K562 (cell line): ENCODE measurements at regions not wholly inside any gene's neighbourhood (a gene's known extent, or its start where the extent isn't known, plus 50 kb on each side); places are given as distances from the start of the nearest gene placed in this dataset.
"Not testable (repeated sequence)": the region's sequence is repeated elsewhere in the genome, so short reads cannot be mapped to it uniquely, and the experiment has no call there.

ENCODE experiments used
- ATAC-seq: fragments of 200-7000 bp; cut with Tn5 transposase; 3 replicates; pipeline ENCODE4 v1.9.1; 2020; ENCODE audit warnings: moderate library complexity
- BruUV-seq: library from RNA; stranded (reverse); fragments of 400-500 nt; replicated peaks from 2 replicates; lab custom pipeline; 2021; lab: Mats Ljungman, UMichigan
- CTCF ChIA-PET: fragments of 300-600 bp; formaldehyde crosslinking; extraction: SDS; loops from one replicate; lab custom pipeline; 2021; ENCODE audit warnings: low intra/inter-chr PET ratio; lab: Yijun Ruan, JAX
- POLR2A ChIA-PET: fragments of 300-600, 350-650 bp; sonication (Branson Sonifier 250); formaldehyde crosslinking; extraction: SDS; loops from one replicate; lab custom pipeline; 2021; ENCODE audit warnings: antibody characterized with exemption, inconsistent platforms; lab: Yijun Ruan, JAX
- DNase-seq, 4 experiments: peaks; one replicate each; pipeline versions ENCODE4 v3.0.0 to v3.0.0-alpha.2; 2011 to 2018; ENCODE audit warnings: low spot score in 3 of 4, mixed read lengths in 3 of 4; ENCODE audit errors: extremely low read depth in 1 of 4
- FAIRE-seq: peaks from 2 replicates; lab custom pipeline; 2011; peaks lifted over from hg19 to GRCh38; lab: Jason Lieb, UNC
- H2AFZ ChIP-seq: 2 replicates; pipeline ENCODE4 v1.6.0; 2011; ENCODE audit warnings: low read depth, low read length, control low read depth, inconsistent platforms
- H3K27ac ChIP-seq: fragments of 200-600 bp; 3 replicates; pipeline ENCODE4 v1.8.0; 2011; ENCODE audit warnings: low read depth, mild to moderate bottlenecking, control low read depth, inconsistent platforms, low read length, moderate library complexity, mixed read lengths; ENCODE audit errors: extremely low read depth
- H3K27me3 ChIP-seq, 2 experiments: fragments of 300-600 bp in 1 of 2; 2 replicates in 1 of 2; 3 replicates in 1 of 2; pipeline versions ENCODE4 v1.6.0 to v1.8.0; 2011; ENCODE audit warnings: inconsistent platforms in 2 of 2, low read length in 2 of 2, mild to moderate bottlenecking in 1 of 2, mixed read lengths in 1 of 2, moderate library complexity in 1 of 2; ENCODE audit not compliant: control insufficient read depth in 2 of 2, insufficient read depth in 2 of 2
- H3K36me3 ChIP-seq: fragments of 300-600 bp; 3 replicates; pipeline ENCODE4 v1.8.0; 2011; ENCODE audit warnings: mild to moderate bottlenecking, low read length, inconsistent platforms; ENCODE audit not compliant: control insufficient read depth, insufficient read depth
- H3K4me1 ChIP-seq, 2 experiments: fragments of 200-600 bp in 1 of 2; replicated peaks in 1 of 2; 2 replicates in 1 of 2; 3 replicates in 1 of 2; pipeline versions ENCODE4 v1.5.1 to v1.8.0; 2011; ENCODE audit warnings: inconsistent platforms in 2 of 2, low read length in 2 of 2, mild to moderate bottlenecking in 1 of 2, mixed read lengths in 1 of 2, moderate library complexity in 1 of 2; ENCODE audit not compliant: control insufficient read depth in 2 of 2, insufficient read depth in 2 of 2
- H3K4me2 ChIP-seq: 2 replicates; pipeline ENCODE4 v1.6.1; 2011; ENCODE audit warnings: low read length, control low read depth, inconsistent platforms, mixed read lengths; ENCODE audit not compliant: insufficient read depth
- H3K4me3 ChIP-seq: fragments of 200-600 bp; sonication (generic), shearing (Covaris generic); 2 replicates; pipeline ENCODE4 v1.5.1; 2016; ENCODE audit warnings: control low read depth, inconsistent platforms
- H3K79me2 ChIP-seq: fragments of 200-600 bp; 3 replicates; pipeline ENCODE4 v1.8.0; 2011; ENCODE audit warnings: low read length, inconsistent platforms; ENCODE audit not compliant: control insufficient read depth, insufficient read depth
- H3K9ac ChIP-seq, 2 experiments: 2 replicates each; pipeline versions ENCODE4 v1.6.0 to v1.6.1; 2011; ENCODE audit warnings: low read depth in 2 of 2, low read length in 2 of 2, control low read depth in 1 of 2, inconsistent platforms in 1 of 2, mild to moderate bottlenecking in 1 of 2, mixed read lengths in 1 of 2; ENCODE audit not compliant: insufficient read depth in 1 of 2
- H3K9me1 ChIP-seq: one replicate; pipeline ENCODE4 v1.6.0; 2011; ENCODE audit warnings: inconsistent platforms, mild to moderate bottlenecking, low read length, moderate library complexity; ENCODE audit not compliant: control insufficient read depth, insufficient read depth
- H3K9me3 ChIP-seq: replicated peaks from 2 replicates; pipeline ENCODE4 v1.5.1; 2011; ENCODE audit warnings: low read depth, low read length, inconsistent platforms; ENCODE audit not compliant: control insufficient read depth, insufficient read depth
- H4K20me1 ChIP-seq: replicated peaks from 2 replicates; pipeline ENCODE4 v1.6.1; 2011; ENCODE audit warnings: low read length, inconsistent platforms, mixed read lengths; ENCODE audit not compliant: control insufficient read depth, insufficient read depth
- ADNP ChIP-seq: fragments of 200-800 bp; sonication (Bioruptor generic); IDR thresholded peaks from 2 replicates; pipeline ENCODE4 v1.6.1; 2016; ENCODE audit warnings: missing genetic modification characterization, missing compliant biosample characterization
- ETV1 ChIP-seq: fragments of 450-650 bp; conservative IDR thresholded peaks from 2 replicates; pipeline ENCODE4 v1.6.1; 2016; ENCODE audit warnings: missing genetic modification characterization, control low read depth, low read depth, missing compliant biosample characterization
- HBP1 ChIP-seq: fragments of 450-650 bp; formaldehyde crosslinking; IDR thresholded peaks from 2 replicates; pipeline ENCODE4 v1.4.0; 2022; ENCODE audit warnings: missing genetic modification characterization
- PCBP1 ChIP-seq: fragments of 200-400 bp; formaldehyde crosslinking; IDR thresholded peaks from 2 replicates; pipeline ENCODE4 v1.6.1; 2018; ENCODE audit warnings: mild to moderate bottlenecking, low read depth, low read length; ENCODE audit not compliant: poor library complexity, severe bottlenecking
- RAD21 ChIP-seq, 2 experiments: fragments of 250-450 bp in 1 of 2; fragments of 450-650 bp in 1 of 2; sonication (Bioruptor Pico) in 1 of 2; formaldehyde crosslinking in 1 of 2; IDR thresholded peaks in 1 of 2; conservative IDR thresholded peaks in 1 of 2; 2 replicates each; pipeline versions ENCODE4 v1.4.0 to v1.8.0; 2020 to 2022; ENCODE audit warnings: mild to moderate bottlenecking in 2 of 2, moderate library complexity in 1 of 2
- RBM14 ChIP-seq: fragments of 200-400 bp; formaldehyde crosslinking; IDR thresholded peaks from 2 replicates; pipeline ENCODE4 v1.6.1; 2018; ENCODE audit warnings: low read depth, mild to moderate bottlenecking, low read length, moderate library complexity, borderline replicate concordance; ENCODE audit not compliant: insufficient read depth
- ZNF316 ChIP-seq: fragments of 450-650 bp; IDR thresholded peaks from 2 replicates; pipeline ENCODE4 v1.6.1; 2016
- ZNF561 ChIP-seq: fragments of 450-650 bp; formaldehyde crosslinking; conservative IDR thresholded peaks from 2 replicates; pipeline ENCODE4 v1.4.0; 2020; ENCODE audit warnings: mild to moderate bottlenecking, moderate library complexity
- WGBS: fragments of 100-300 bp; shearing (Covaris generic); methylation state at CpG from one replicate; pipeline ENCODE4 v1.1.6; 2016; ENCODE audit warnings: low coverage, mixed read lengths; ENCODE audit not compliant: insufficient coverage; ENCODE audit errors: missing lambda C conversion rate; 5-methylcytosine and 5-hydroxymethylcytosine counted together
- in situ Hi-C: fragments of 300-500 bp; cut with MboI; formaldehyde crosslinking; loops from 4 replicates; pipeline ENCODE4 v1.15.0; 2018; ENCODE audit warnings: inconsistent platforms, mixed read lengths
- intact Hi-C: fragments of 100-400 bp; cut with micrococcal nuclease; formaldehyde crosslinking; loops from 2 replicates; pipeline ENCODE4 v1.14.2; 2022
- TF ChIP-seq, protein P1 (sequence below): sonication (generic); formaldehyde crosslinking; IDR thresholded peaks from 2 replicates; pipeline ENCODE4 v1.8.1; 2023; ENCODE audit warnings: mild to moderate bottlenecking, missing genetic modification reagents

DNA sequence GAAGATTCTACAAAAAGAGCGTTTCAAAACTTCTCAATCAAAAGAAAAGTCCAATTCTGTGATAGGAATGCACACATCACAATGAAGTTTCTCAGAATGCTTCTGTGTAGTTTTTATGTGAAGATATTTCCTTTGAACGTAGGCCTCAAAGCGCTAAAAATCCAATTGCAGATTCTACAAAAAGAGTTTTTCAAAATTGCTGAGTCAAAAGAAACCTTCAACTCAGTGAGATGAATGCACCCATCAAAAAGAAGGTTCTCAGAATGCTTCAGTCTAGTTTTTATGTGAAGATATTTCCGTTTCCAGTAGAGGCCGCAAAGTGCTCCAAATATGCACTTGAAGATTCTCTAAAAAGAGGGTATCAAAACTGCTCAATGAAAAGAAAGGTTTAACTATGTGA lies 319.7 kb upstream of the DEFB115 start (continued):
- TF ChIP-seq HBP1 (CRISPR knock-in tag) = no peak
- TF ChIP-seq, protein P1, sequence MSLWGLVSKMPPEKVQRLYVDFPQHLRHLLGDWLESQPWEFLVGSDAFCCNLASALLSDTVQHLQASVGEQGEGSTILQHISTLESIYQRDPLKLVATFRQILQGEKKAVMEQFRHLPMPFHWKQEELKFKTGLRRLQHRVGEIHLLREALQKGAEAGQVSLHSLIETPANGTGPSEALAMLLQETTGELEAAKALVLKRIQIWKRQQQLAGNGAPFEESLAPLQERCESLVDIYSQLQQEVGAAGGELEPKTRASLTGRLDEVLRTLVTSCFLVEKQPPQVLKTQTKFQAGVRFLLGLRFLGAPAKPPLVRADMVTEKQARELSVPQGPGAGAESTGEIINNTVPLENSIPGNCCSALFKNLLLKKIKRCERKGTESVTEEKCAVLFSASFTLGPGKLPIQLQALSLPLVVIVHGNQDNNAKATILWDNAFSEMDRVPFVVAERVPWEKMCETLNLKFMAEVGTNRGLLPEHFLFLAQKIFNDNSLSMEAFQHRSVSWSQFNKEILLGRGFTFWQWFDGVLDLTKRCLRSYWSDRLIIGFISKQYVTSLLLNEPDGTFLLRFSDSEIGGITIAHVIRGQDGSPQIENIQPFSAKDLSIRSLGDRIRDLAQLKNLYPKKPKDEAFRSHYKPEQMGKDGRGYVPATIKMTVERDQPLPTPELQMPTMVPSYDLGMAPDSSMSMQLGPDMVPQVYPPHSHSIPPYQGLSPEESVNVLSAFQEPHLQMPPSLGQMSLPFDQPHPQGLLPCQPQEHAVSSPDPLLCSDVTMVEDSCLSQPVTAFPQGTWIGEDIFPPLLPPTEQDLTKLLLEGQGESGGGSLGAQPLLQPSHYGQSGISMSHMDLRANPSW (CRISPR knock-in tag) = no peak
- TF ChIP-seq RAD21 (CRISPR knock-in tag; conservative IDR thresholded peaks at IDR 0.05 in 1 of 2, IDR thresholded peaks at IDR 0.05 in 1 of 2) = no peak
- TF ChIP-seq ZNF316 = no peak

DNA sequence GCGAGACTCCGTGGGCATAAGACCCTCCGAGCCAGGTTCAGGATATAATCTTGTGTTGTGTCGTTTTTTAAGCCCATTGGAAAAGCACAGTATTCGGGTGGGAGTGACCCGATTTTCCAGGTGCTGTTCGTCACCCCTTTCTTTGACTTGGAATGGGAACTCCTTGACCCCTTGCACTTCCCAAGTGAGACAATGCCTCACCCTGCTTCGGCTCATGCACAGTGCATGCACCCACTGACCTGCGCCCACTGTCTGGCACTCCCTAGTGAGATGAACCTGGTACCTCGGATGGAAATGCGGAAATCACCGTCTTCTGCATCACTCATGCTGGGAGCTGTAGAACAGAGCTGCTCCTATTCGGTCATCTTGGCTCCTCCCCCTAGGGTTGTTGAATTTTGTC lies 307.7 kb upstream of the DEFB115 start:
- no peak for FAIRE-seq
- H3K27me3 ChIP-seq = no peaks in the 10 kb centered on the region
- under 1% methylated on average over 11 of the region's 13 CpGs for WGBS
- no peak overlapping the region for H2AFZ ChIP-seq
- H3K4me2 ChIP-seq = no peak overlapping the region
- no peaks in the 10 kb centered on the region for H4K20me1 ChIP-seq
- no peaks in the 10 kb centered on the region for H3K9me3 ChIP-seq
- no peak for ATAC-seq
- no peaks in the 10 kb centered on the region for H3K79me2 ChIP-seq
- in situ Hi-C loops = no loop called here
- intact Hi-C loops = no loop called here
- H3K4me3 ChIP-seq = no peak overlapping the region
- no peak for TF ChIP-seq ETV1 (tag)
- TF ChIP-seq PCBP1 = no peak
- no peak for TF ChIP-seq RBM14
- TF ChIP-seq ZNF561 = no peak
- TF ChIP-seq ADNP (tag) = no peak
- ChIA-PET CTCF (no interaction called here), POLR2A (no interaction called here)
- H3K9ac ChIP-seq = no peak overlapping the region
- no TSS peak for BruUV-seq
- DNase-seq = no peak
- no peaks in the 10 kb centered on the region for H3K36me3 ChIP-seq
- H3K27ac ChIP-seq = no peak overlapping the region
- H3K4me1 ChIP-seq = no peaks in the 10 kb centered on the region
- H3K9me1 ChIP-seq = no peaks in the 10 kb centered on the region

DNA sequence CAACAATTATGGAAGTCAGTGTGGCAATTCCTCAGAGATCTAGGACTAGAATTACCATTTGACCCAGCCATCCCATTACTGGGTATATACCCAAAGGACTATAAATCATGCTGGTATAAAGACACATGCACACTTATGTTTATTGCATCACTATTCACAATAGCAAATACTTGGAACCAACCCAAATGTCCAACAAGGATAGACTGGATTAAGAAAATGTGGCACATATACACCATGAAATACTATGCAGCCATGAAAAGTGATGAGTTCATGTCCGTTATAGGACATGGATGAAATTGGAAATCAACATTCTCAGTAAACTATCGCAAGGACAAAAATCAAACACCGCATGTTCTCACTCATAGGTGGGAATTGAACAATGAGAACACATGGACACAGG lies 306.4 kb upstream of the DEFB115 start:
- H3K9me1 ChIP-seq, DNase-seq, BruUV-seq, H4K20me1 ChIP-seq, H3K4me1 ChIP-seq, H3K9me3 ChIP-seq, POLR2A ChIA-PET, intact Hi-C loops, H3K4me2 ChIP-seq, in situ Hi-C loops, H3K4me3 ChIP-seq, CTCF ChIA-PET, FAIRE-seq, H2AFZ ChIP-seq, H3K27me3 ChIP-seq, H3K27ac ChIP-seq, H3K36me3 ChIP-seq, H3K9ac ChIP-seq, H3K79me2 ChIP-seq, ATAC-seq: not testable (repeated sequence)
- 0% methylated on average over 2 of the region's 3 CpGs for WGBS
